Stimulated activated CD4-positive, alpha-beta T cell treated with anti-CD3 and anti-CD28 coated beads, TNF-alpha, amount 100 ng/mL, for 4 hours (primary cell): ENCODE measurements at regions not wholly inside any gene's neighbourhood (a gene's known extent, or its start where the extent isn't known, plus 50 kb on each side); places are given as distances from the start of the nearest gene placed in this dataset.
"Not testable (repeated sequence)": the region's sequence is repeated elsewhere in the genome, so short reads cannot be mapped to it uniquely, and the experiment has no call there.

Experiments used
- DNase-seq, 3 experiments: peaks; one replicate each; pipeline ENCODE4 v3.0.0-alpha.2; 2020; ENCODE audit warnings: low read depth in 3 of 3

- no peak for DNase-seq
Observed at GRCh38 chr18:41693008-41693407, 262.0 kb upstream of the PIK3C3 start.

GRCh38 chr18:41690332-41691127, 264.5 kb upstream of the PIK3C3 start:
- DNase-seq: no peak

GRCh38 chr18:41687138-41687537, 267.9 kb upstream of the PIK3C3 start:
- DNase-seq: no peak

DNA sequence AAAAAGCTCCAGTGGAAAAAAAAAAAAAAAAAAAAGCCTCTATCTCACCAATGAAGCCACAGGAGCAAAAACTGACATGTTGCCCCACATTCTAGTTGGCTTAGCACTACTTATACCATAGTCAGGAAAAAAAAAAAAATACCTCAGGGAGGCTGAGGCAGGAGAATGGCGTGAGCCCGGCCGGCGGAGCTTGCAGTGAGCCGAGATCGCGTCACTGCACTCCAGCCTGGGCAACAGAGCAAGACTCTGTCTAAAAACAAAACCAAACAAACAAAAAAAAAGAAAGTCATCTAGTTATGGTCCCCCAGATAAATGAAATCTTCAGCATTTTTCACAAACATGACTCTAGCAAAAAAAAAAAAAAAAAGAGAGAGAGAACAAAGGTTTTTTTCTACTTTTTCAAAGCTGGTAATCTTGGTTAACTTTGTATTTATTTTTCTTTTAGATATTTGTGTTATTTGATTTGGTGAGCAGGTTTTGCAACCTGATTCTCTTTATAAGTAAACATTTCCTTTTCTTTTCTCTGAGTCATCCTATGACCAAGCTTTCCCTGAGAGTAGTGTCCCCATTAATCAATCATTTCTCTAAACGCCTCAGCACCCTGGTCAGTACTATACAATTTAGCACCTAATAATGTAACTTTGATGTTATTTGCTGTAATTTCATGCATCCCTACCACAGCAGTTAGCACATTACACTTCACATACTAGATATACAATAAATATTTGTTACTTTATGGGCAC, 273.7 kb upstream of the PIK3C3 start:
- DNase-seq: no peak

DNA sequence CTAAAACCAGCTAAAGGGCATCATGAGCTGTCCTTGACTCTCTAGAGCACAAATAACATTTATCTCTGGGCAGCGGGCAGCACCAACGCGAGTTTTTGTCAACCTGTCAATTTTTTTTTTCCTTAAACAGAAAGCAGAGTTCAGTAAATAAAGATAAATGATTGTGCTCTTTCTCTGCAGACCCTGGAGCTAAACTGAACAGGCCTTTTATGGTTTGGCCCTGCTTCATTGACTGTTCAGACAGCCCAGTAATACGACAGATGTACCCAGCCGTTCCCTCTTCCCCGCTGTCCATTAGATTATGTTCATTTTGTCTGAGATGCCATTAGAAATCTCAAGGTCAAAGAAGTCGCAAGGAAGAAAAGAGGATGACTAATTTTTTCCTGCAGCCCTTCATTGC, 280.5 kb upstream of the PIK3C3 start:
- no peak for DNase-seq

DNA sequence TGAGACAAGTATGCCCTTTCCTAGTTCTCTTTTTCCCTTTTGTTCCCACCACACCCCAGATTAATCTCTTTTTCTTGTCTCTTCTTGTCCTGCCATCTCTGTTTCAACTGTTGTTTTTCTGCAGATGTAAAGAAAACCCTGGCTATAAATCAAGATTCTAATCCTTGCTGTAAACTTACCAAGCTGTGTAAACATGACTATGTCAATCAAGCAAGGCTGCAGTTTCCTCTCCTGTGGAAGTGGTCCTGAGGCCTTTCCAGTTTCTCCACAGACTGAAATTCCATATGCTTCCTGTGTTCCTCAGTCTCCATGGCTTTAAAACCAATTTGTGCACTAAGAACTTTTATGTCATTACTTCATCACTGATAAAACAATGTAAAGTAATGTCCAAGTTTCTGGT, 288.8 kb upstream of the PIK3C3 start:
- DNase-seq: no peak

DNA sequence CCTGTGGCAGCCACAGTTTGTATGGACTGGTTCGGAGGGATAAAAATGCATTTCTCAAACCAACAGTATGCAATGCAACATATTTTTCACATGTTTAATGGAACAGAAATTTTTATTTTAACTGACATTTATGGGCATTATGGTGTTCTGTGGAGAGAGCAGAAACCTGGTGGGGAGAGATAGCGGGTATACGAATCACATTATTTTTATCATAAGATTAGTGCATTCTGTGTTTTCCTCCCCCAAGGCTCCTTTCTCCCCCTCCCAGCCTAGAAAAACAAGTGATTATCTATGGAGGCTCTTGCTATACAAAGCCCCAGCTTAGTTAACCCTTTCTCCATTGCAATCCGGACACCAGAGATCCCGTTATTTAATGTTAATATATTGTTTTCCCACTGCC, 289.8 kb upstream of the PIK3C3 start:
- no peak for DNase-seq

DNA sequence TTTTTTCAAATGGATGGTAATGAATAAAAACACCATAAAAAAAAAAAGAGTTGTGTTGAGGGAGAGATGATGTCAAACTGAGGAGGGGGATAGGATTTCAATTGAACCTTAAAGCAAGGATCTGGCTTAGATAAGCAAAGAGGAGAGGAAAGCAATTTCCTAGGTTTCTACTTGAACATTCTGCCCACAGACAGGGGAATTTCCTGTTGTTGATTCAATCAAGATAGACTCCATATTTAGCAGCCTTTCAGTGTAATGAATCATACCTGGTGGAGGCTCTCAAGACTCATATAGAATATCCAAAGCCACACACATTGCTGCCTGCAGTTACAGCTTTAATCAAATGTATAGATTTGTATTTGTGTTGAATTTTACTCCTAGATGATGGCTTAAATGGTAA, 294.4 kb upstream of the PIK3C3 start:
- no peak for DNase-seq

DNA sequence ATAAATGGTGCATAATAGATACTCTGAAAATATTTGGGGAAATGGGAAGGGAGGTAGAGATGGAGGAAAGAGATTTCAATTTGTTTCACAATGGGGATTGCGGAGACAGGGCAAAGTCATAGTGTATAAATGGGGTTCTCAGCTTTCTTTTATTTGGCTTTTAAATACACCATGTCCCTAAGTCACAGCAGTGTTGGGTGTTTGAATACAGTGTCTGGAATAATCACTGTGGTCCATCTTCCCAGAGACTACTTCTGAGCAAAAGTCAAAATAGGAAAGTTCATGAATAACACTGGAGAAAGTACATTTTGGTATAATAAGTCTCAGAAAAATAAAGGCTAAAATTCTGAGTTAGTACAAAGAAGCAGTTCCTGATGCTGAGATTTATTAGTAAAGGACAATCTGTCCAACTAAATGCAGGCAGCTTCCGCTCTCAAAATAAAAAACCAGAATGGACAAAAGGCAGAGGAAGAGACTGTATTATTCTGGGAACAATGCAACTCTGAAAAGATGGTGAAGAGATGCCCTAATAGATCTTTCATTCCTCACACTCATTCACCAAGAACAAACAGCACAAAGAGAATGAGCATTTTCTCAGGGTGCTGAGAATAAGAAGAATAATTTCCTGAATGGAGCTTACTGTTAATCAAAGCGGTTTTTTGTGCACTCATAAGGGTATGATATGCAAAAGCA, 295.4 kb upstream of the PIK3C3 start:
- no peak for DNase-seq

DNA sequence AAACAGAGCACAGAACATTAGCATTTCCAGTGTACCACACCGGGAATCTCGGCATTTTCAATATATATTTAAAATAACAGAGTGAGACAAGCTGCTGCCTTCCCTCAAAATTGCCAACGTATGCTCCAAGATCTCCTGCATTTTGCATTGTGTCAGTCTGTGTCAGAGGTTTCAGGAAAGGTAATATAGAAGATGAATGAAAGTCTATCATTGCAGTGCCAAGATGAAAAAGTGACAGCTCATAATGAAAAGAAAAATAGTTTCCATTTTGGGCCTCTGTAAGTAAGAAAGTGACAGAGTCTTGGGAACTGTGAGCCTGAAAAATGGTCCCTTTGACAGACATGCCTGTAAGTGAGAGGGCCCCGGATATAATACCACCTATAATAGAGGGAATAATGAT, 297.8 kb upstream of the PIK3C3 start:
- no peak for DNase-seq

GRCh38 chr18:41655074-41655473, 300.0 kb upstream of the PIK3C3 start:
- no peak for DNase-seq

GRCh38 chr18:41647914-41648313, 307.1 kb upstream of the PIK3C3 start:
- no peak for DNase-seq

- DNase-seq: no peak
Observed at GRCh38 chr18:41646915-41647620, 308.0 kb upstream of the PIK3C3 start.

GRCh38 chr18:41645589-41646360, 309.3 kb upstream of the PIK3C3 start:
- DNase-seq: no peak

GRCh38 chr18:41644466-41644865, 310.6 kb upstream of the PIK3C3 start:
- DNase-seq: no peak

- no peak for DNase-seq
Observed at GRCh38 chr18:41643427-41643826, 311.6 kb upstream of the PIK3C3 start.

DNA sequence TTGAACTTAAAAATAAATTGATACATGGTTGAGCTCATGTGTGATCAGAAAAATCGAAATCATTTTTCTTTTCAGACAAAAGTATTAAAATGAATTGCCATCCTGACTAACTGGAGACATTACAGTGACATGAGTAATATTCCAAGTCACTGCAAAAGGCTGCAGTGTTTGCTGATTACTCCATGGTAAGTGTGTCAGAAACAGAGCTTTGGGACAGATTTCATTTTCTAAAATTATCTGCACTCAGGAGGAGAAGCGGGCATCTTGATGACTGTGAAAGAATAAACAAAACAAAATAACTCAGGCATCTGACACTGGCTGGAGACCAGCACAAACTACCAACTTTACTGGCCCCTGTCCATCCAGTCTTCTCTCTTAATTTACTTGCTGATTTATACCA, 312.3 kb upstream of the PIK3C3 start:
- DNase-seq: no peak

DNA sequence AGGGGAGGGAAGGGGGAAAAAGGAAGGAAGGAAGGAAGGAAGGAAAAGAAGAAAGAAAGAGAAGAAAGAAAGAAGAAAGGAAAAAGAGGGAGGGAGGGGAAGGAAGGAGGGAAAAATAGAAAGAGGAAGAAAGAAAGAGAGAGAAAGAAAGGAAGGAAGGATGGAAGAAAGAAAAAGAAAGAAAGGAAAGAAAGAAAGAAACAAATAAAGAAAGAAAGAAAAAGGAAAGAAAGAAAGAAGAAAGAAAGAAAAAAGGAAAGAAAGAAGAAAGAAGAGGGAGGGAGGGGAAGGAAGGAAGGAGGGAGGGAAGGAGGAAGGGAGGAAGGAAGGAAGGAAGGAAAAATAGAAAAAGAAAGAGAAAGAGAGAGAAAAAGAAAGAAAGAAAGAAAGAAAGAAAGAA, 315.8 kb upstream of the PIK3C3 start:
- DNase-seq: no peak

- DNase-seq: not testable (repeated sequence)
Observed at GRCh38 chr18:41631723-41632285, 323.2 kb upstream of the PIK3C3 start.

DNA sequence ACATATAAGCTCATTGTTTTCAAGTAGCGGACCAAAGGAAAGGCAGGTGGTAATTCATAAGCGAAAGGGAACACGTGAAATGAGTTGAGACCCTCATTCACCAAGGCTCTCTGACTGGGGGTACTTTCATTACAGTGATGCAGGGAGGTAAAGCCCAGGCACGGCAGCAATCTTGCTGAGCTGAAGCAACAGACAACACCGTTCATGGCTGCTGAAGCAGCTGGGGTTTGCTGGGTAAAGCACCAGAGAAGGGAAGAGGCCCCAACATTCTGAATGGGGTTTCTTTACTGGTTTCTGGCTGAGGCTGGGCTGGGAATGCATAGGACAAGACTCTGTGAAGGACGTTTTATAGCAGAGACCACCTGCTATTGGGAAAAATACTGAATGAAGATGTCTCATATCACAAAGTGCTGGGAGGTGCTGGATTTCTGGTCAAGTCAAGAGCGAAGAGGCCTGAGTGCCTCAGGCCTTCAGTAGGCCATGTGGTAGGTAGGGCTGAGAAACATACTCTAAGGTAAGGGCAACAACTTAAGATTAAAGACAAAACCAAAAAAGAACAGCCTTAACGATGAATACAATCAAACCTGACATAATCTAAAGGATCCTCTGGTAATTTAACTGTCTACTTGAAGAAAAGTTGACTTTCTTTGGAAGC, 324.7 kb upstream of the PIK3C3 start:
- DNase-seq: no peak
